Mesothelial cell of epicardium (in vitro differentiated cells): ENCODE measurements at regions not wholly inside any gene's neighbourhood (a gene's known extent, or its start where the extent isn't known, plus 50 kb on each side); places are given as distances from the start of the nearest gene placed in this dataset.

ENCODE experiments used
- DNase-seq, 2 experiments: peaks; one replicate each; pipeline ENCODE4 v3.0.0; 2021; ENCODE audit warnings: low spot score in 2 of 2; ENCODE audit not compliant: unreplicated experiment in 2 of 2
- H3K27ac Mint-ChIP-seq: 2 replicates; pipeline ENCODE4 v1.8.0; 2021; ENCODE audit warnings: mixed read lengths
- H3K27me3 Mint-ChIP-seq: 2 replicates; pipeline ENCODE4 v1.8.0; 2021; ENCODE audit warnings: low read depth, mixed read lengths
- H3K36me3 Mint-ChIP-seq: 2 replicates; pipeline ENCODE4 v1.8.0; 2021; ENCODE audit warnings: mixed read lengths
- H3K4me1 Mint-ChIP-seq: 2 replicates; pipeline ENCODE4 v1.8.0; 2021; ENCODE audit warnings: mixed read lengths
- H3K4me3 Mint-ChIP-seq: 2 replicates; pipeline ENCODE4 v1.8.0; 2021; ENCODE audit warnings: mild to moderate bottlenecking, moderate library complexity, mixed read lengths
- H3K9me3 Mint-ChIP-seq: 2 replicates; pipeline ENCODE4 v1.8.0; 2021; ENCODE audit warnings: mixed read lengths
- CTCF ChIP-seq: fragments of 200-600 bp; sonication (generic); IDR thresholded peaks from one replicate; pipeline ENCODE4 v1.5.0; 2021; ENCODE audit warnings: antibody characterized with exemption; ENCODE audit not compliant: unreplicated experiment

DNA sequence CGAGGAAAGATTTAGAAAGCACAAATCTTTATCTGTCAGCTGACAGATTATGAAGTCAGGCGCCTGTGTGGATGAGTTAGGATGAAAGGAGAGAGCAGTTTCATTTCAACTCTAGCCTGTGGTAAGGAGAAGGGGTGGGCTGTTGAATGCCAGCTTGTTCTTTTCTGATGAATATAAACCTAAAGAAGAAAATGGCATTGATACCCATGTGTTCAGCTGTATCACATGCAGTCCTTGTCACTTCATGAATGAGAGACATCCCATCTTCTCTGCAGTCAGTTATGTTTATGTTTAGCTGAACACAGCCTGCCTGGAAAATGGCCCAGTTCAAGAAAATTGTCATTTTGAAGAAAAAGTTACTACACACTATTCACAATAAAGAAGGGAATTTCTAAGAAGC lies 345.7 kb upstream of the RBMS3 start:
- Mint-ChIP-seq H3K36me3 (no peaks in the 10 kb centered on the region), H3K4me1 (peaks cover 16% of the 10 kb centered on the region), H3K27me3 (no peaks in the 10 kb centered on the region), H3K4me3 (no peak overlapping the region), H3K27ac (no peak overlapping the region), H3K9me3 (peaks cover 4% of the 10 kb centered on the region)
- TF ChIP-seq CTCF = no peak
- DNase-seq = no peak

DNA sequence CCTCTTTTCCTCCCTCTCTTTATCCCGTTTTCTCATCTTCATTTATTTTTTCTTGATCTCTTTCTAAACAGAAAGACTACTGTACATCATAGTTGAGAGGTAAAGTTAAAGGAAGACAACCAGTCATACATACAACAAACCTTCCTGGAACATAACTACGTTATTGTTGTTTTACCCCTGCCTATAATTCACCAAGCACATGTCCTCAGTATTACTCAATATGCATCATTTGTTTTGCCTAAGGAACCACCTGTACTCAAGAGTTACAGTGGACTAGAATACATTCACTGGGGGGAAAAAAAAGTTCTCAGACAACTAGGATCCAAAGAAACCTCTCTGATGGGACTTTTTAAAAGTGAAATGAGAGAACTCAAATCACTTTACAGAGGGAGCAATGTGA lies 344.7 kb upstream of the RBMS3 start:
- H3K9me3 Mint-ChIP-seq = peaks cover 4% of the 10 kb centered on the region

GRCh38 chr3:28940530-28940929 lies 340.3 kb upstream of the RBMS3 start:
- no peak for DNase-seq
- peaks cover 4% of the 10 kb centered on the region for H3K9me3 Mint-ChIP-seq

More for the DNA sequence above, 344.7 kb upstream of the RBMS3 start:
- Mint-ChIP-seq H3K36me3 (no peaks in the 10 kb centered on the region), H3K27ac (no peak overlapping the region), H3K4me3 (no peak overlapping the region), H3K27me3 (no peaks in the 10 kb centered on the region), H3K4me1 (peaks cover 25% of the 10 kb centered on the region)
- DNase-seq = no peak
- no peak for TF ChIP-seq CTCF

DNA sequence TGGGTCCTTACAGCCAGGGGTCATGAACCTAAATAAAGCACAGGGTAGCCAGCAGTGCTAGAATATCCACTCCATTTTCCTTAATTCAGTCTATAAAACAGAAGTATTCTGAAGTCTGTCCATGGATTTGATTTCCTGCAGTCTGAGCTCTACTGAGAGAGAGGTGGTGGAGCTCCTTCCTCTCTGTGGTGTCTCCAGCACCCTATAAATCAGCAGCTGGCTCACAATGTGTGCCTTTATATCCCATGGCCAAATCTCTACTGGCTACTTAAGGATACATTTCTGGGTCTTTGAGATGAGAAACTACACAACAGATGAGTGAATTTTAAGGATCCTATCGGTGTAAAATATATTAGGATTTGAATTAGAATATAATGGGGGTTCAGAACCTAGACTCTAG lies 339.9 kb upstream of the RBMS3 start:
- Mint-ChIP-seq H3K36me3 (no peaks in the 10 kb centered on the region), H3K27ac (peak overlapping the region; percentile 67), H3K4me3 (no peak overlapping the region), H3K4me1 (peaks cover 12% of the 10 kb centered on the region), H3K9me3 (peaks cover 4% of the 10 kb centered on the region), H3K27me3 (no peaks in the 10 kb centered on the region)
- no peak for DNase-seq
- TF ChIP-seq CTCF = no peak

More at GRCh38 chr3:28940530-28940929, 340.3 kb upstream of the RBMS3 start:
- no peak overlapping the region for H3K4me3 Mint-ChIP-seq
- H3K27me3 Mint-ChIP-seq = no peaks in the 10 kb centered on the region
- no peaks in the 10 kb centered on the region for H3K36me3 Mint-ChIP-seq
- no peak for TF ChIP-seq CTCF
- peak overlapping the region; percentile 67 for H3K27ac Mint-ChIP-seq
- H3K4me1 Mint-ChIP-seq = peaks cover 12% of the 10 kb centered on the region

DNA sequence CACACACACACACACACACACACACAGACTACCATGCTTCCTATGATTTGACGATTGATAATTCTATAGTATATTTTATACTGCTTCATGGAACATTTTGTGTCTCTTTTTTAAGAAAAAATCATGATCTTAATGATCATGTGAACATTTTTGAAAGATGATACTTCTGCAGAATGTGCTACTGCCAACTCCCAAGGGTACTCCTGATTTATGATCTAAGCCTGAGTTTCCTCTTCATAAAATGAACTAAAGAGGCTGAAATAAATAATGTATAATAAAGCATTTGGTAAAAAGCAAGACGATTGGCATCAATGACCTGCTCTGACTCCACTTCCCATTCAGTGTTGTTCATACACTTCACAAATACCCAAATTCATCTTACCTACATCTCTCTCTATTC lies 333.8 kb upstream of the RBMS3 start:
- Mint-ChIP-seq H3K9me3 (peaks cover 4% of the 10 kb centered on the region), H3K27me3 (no peaks in the 10 kb centered on the region), H3K36me3 (no peaks in the 10 kb centered on the region), H3K4me3 (no peak overlapping the region), H3K4me1 (peaks cover 19% of the 10 kb centered on the region), H3K27ac (peak overlapping the region; percentile 3)
- DNase-seq = no peak
- no peak for TF ChIP-seq CTCF

GRCh38 chr3:28947751-28948150 lies 333.1 kb upstream of the RBMS3 start:
- H3K4me3 Mint-ChIP-seq = no peak overlapping the region
- no peak for TF ChIP-seq CTCF
- H3K27me3 Mint-ChIP-seq = no peaks in the 10 kb centered on the region
- DNase-seq = no peak
- H3K4me1 Mint-ChIP-seq = peaks cover 19% of the 10 kb centered on the region
- peaks cover 4% of the 10 kb centered on the region for H3K9me3 Mint-ChIP-seq
- no peaks in the 10 kb centered on the region for H3K36me3 Mint-ChIP-seq
- peak overlapping the region; percentile 36 for H3K27ac Mint-ChIP-seq
